H7 (cell line): ENCODE measurements at regions not wholly inside any gene's neighbourhood (a gene's known extent, or its start where the extent isn't known, plus 50 kb on each side); places are given as distances from the start of the nearest gene placed in this dataset.

Experiments used
- DNase-seq: peaks from one replicate; pipeline ENCODE4 v3.0.0; 2012
- H3K27me3 ChIP-seq: 2 replicates; pipeline ENCODE4 v1.6.0; 2011; ENCODE audit warnings: mild to moderate bottlenecking, low read length; ENCODE audit not compliant: control insufficient read depth, insufficient read depth
- H3K36me3 ChIP-seq: replicated peaks from 2 replicates; pipeline ENCODE4 v1.5.1; 2011; ENCODE audit warnings: low read length; ENCODE audit not compliant: control insufficient read depth, insufficient read depth
- H3K4me3 ChIP-seq: 2 replicates; pipeline ENCODE4 v1.5.1; 2011; ENCODE audit warnings: low read depth, mild to moderate bottlenecking, control low read depth, low read length, moderate library complexity; ENCODE audit not compliant: insufficient read depth

DNA sequence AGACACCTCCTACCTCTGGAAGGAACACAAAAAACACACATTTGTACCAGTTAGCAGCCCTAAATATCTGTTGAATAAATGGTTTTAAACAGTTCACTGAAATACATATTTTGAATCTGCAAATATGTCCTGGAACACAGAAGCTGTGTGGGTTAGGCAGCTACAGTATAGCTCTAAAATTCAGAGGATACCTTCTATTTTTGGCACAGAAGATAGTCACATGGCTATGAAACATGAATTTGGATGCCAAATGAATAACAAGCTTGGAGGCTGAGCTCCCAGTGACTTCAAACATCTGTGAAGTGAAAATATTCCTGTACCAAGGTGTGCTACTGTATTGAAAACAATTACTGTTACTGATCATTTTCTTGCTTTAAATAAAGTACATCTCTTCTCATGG is 391.5 kb upstream of the ADGRL2 start:
- H3K4me3 ChIP-seq, result no peak overlapping the region
- no peaks in the 10 kb centered on the region for H3K27me3 ChIP-seq
- H3K36me3 ChIP-seq, result no peaks in the 10 kb centered on the region
- no peak for DNase-seq

DNA sequence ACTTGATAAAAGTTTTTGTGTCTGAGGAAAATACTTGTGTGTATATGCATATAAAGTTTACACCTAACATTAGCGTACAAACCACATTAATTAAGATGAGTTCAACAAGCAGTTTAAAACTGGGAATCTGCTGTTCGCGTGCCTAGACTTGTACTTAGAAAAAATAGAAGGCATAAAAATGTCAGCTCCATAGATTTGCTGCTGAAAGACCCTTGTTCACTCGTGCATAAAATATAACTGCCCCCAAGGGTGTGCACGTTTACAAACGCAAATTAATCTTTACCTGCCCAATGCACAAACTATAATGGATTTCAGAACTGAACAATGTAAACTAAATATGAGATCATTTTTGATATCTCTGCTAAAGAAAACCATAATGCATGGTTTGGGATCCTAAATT is 392.3 kb upstream of the ADGRL2 start:
- DNase-seq, result no peak
- Histone ChIP-seq H3K36me3 (no peaks in the 10 kb centered on the region), H3K4me3 (no peak overlapping the region), H3K27me3 (no peaks in the 10 kb centered on the region)

DNA sequence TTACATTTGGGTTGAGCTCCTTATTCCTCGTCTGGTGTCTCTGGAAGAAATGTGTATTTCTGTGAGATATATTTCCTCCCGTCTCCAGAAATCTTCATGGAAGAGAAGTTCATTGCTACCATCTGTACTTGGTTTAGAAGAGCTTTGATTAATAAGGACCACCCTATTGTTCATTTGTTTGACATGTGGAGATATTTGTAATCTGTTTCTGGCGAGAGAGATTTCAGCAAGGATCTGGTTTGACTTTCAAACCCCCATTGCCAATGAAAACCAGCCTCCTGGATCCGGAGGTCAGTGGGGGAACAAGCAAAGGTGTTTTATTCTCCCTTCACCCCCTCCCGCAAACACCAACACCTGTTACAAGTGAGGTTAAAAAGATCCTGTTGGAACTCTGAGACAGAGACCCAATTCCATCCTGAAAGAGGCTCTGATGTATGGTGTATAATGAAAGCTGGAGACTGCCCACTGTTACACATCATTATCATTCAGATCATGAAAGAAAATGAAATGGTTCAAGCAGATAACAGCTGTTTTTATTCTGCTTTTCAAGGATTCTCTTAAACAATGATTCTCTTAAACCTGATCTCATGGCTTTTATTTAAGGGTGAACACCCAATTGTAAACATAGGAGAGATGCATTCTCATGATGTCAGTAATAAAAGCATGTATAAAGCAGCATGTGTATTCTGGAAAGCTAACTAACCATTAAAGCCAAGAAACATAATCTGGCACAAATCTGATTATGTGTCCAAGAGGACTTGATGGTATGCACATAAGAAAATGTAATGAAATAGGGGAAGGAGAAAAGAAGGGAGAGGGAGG is 393.5 kb upstream of the ADGRL2 start:
- DNase-seq, result no peak
- no peak overlapping the region for H3K4me3 ChIP-seq
- no peaks in the 10 kb centered on the region for H3K27me3 ChIP-seq
- no peaks in the 10 kb centered on the region for H3K36me3 ChIP-seq

DNA sequence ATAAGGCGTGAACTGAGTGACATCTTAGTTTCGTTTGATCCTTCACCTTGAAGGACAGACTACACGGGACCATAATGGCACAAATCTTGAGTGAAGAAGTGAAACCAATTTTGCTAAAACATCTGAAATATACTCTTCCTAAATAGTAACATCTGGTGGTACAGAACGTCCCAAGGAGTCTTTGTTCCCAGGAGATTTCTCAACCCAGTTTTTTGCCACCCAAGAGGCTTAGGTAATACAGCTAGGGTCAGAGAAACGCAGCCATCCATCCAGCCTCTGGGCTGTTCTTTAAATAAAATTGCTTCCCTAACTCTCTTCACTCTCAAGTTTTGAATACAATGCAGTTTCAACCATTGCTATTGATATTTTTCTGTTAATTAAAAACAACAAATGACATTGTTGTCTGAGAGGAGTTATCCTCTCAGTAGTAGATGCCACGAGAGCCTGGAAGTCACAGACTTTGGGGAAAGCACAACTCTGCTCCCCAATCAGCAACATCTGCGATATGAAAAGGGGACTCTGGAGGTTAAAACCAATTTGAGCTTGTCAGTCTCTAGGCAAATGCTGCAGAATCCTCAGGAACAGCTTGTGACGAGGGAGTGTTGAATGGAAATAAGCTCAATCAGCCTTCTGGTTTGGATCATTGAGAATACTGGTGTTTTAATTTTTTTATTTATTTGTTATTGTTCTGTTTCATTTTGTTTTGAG is 394.3 kb upstream of the ADGRL2 start:
- Histone ChIP-seq H3K27me3 (no peaks in the 10 kb centered on the region), H3K4me3 (no peak overlapping the region), H3K36me3 (no peaks in the 10 kb centered on the region)
- DNase-seq, result no peak

DNA sequence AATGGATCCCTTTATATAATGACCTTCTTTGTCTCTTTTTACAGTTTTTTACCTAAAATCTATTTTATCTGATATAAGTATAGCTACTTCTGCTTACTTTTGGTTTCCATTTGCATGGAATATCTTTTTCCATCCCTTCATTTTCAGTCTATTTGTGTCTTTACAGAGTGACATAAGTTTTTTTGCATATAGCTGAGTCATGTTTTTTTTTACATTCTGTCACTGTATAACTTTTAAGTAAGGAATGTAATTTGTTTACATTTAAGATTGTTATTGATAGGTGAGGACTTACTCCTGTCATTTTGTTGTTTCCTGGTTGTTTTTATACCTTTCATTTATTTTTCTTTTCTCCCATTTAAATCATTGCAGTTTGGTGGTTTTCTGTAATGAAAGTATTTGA is 402.7 kb upstream of the ADGRL2 start:
- no peak for DNase-seq
- Histone ChIP-seq H3K4me3 (no peak overlapping the region), H3K36me3 (no peaks in the 10 kb centered on the region), H3K27me3 (no peaks in the 10 kb centered on the region)

DNA sequence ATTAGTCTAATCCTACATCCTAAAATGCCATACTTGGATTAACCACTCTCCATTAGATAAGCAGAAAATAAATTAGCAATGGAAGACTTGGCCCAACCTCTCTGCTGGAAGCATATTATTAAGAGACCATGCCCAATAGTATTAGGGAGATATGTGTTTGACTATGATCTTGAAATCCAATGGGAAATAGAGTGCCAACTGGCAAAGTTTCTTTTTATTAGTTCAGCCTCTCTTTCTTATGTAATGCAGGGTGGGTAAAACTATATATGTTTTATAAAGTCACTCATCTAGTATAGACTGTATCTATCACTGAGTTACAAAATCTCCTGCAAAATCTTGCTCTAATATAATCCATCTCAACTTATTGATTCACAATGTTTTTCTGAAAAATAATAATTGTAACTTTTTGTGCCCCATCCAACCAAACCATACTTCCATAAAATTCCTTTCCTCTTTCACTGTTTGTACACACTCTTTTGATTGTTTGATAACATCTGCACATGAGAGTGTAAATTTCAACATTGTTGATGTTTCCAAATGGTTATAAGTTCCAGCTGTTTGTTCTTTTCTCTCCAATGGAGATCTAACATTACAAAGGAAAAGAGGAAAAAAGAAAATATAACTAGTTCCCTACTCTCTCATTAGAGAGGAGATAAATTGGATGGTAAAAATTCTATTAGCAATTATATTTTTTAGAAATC is 408.1 kb upstream of the ADGRL2 start:
- DNase-seq, result no peak
- no peaks in the 10 kb centered on the region for H3K27me3 ChIP-seq
- H3K4me3 ChIP-seq, result no peak overlapping the region
- H3K36me3 ChIP-seq, result no peaks in the 10 kb centered on the region

DNA sequence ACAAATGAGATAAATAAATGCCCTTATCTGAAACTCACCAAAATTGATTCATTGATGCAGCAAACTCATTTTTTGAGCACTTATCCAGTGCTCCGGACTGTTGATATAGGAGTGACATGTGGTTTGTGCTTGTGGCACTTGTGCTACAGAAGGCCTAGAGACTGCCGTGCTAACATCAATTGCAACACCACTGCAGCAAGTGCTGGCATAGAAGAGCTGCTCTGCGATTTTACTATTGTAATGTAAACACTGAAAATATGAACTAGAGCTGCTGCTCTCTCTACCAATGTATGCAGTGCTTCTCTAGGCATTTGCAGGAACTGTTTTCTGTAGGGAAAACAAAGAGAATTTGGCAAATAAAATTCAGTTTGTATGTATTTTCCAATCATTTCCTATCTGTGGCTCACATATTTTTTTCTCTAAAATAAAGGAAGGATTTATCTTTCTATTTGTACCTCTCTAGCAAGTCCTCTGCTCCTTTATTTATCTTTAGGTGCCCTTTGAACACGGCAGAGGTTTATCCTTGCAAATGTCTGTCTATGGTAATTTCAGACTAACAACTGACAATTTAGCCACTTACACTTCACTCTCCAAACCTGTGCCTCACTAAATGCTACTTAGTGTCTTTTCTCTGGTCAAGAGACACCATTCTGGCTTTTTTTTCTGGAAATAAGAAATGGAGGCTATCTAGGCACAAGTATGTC is 409.5 kb upstream of the ADGRL2 start:
- no peak overlapping the region for H3K4me3 ChIP-seq
- DNase-seq, result no peak
- H3K36me3 ChIP-seq, result no peaks in the 10 kb centered on the region
- no peaks in the 10 kb centered on the region for H3K27me3 ChIP-seq

DNA sequence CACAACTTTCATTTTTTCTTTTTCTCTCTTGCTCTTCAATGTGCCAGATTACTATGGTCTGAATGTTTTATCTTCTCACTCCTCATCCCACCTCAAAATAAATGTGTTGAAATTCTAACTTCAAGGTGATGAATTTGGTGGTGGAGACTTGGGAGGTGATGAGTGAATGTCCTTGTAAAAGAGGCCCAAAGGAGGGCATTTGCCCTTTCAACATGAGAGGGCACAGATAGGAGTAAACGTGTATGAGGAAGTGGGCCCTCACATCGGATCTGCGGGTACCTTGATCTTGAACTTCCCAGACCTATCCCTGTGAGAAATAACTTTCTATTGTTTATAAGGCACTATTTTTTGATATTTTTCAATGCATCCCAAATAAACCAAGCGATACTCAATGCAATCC is 412.3 kb upstream of the ADGRL2 start:
- no peak for DNase-seq
- no peaks in the 10 kb centered on the region for H3K27me3 ChIP-seq

DNA sequence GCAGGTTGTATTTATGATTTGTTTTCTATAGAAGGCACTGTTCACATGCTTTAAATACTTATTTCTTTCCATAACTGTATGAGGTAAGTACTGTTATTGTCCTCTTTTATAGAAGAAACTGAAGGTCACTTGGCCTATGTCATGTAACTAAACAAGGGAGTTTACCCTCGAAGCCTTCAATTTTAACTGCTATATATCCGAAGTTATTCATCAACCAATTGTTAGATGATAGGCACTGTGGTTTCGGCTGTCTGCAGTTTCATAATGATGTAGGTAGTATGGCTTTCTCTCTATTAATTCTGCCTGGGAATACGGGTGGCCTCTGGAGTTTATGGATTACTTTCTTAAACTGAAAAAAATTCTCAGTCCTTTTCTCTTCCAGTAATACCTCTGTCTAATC is 413.3 kb upstream of the ADGRL2 start:
- Histone ChIP-seq H3K36me3 (no peaks in the 10 kb centered on the region), H3K4me3 (no peak overlapping the region), H3K27me3 (no peaks in the 10 kb centered on the region)
- no peak for DNase-seq

More for the DNA sequence above, 412.3 kb upstream of the ADGRL2 start:
- Histone ChIP-seq H3K4me3 (no peak overlapping the region), H3K36me3 (no peaks in the 10 kb centered on the region)

DNA sequence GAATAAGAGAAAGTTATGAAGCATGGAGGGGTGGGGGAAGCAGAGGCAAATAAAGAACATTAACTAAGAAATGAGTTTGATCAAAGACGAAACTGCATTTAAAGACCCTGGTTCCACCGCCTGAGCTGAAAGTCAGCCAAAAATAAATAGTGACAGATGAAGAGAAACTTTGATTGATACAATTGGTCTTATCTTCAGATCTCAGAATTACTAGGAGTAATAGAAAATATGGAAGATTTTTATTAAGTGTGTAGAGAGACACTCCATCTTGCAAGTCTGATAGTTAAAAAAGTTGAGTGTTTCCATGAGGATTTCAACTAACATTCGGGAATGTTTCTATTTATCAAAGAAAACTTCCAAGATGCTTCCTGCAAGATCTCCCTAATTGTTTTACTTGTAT is 418.2 kb upstream of the ADGRL2 start:
- no peak for DNase-seq
- Histone ChIP-seq H3K4me3 (no peak overlapping the region), H3K27me3 (no peaks in the 10 kb centered on the region; the same call in 1 of the 2 replicates), H3K36me3 (no peaks in the 10 kb centered on the region)

DNA sequence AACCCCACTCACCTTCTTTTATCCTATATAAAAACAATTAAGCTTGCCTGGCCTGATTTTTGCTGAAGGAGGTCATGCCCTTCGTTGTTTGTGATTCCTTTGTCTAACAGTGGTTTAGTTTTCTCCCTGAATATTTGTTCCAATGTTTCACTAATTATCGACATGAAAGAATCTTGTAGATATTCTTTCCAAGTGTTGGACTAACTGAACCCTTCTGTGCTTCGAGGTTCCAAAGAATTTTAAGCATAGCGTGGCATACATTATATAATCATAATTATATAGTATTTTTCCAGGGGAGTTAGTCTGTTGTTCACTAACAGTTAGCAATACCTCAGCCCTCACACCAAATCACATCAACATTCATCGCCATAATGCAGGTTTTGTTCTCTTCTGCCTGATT is 418.9 kb upstream of the ADGRL2 start:
- Histone ChIP-seq H3K27me3 (no peaks in the 10 kb centered on the region; the same call in 1 of the 2 replicates), H3K36me3 (no peaks in the 10 kb centered on the region), H3K4me3 (no peak overlapping the region)
- no peak for DNase-seq

DNA sequence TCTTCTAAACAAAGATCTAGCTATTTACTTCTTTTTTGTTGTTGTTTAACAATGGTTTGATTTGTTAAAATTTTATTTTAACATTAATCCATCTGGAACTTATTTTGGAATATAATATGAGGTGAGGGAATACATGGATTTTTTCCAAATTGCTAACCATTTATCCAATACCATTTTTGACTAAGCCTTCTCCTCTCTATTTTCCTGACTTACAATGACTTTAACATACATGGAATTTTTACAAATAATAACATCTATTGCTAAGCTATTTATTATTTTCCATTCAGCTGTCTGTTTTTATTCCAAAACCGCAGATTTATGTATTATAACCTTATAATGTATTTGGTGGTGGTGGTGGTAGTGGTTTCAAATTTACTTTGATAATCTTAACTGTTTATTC is 420.3 kb upstream of the ADGRL2 start:
- H3K36me3 ChIP-seq, result no peaks in the 10 kb centered on the region
- H3K27me3 ChIP-seq, result no peaks in the 10 kb centered on the region; the same call in 1 of the 2 replicates
- no peak for DNase-seq
- H3K4me3 ChIP-seq, result no peak overlapping the region

DNA sequence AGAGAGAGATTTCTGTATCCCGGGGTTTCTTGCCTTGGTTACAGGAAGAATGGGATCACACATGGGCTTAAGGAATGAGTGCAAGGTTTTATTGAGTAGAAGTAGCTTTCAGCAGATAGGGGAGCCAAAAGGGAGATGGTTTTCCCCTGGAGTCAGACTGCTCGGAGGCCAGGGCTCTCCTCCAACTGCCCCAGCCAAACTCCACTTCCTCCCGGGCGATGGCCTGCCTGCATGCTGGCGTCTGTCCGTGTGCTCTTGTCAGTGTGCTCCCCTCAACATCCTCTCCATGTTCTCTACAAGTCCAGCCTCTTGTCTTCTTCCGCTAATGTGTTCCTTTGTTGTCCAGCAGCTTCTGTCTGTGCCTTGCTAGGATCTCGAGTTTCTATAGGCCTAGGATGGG is 421.3 kb upstream of the ADGRL2 start:
- Histone ChIP-seq H3K4me3 (no peak overlapping the region), H3K36me3 (no peaks in the 10 kb centered on the region), H3K27me3 (no peaks in the 10 kb centered on the region; the same call in 1 of the 2 replicates)
- DNase-seq, result no peak

DNA sequence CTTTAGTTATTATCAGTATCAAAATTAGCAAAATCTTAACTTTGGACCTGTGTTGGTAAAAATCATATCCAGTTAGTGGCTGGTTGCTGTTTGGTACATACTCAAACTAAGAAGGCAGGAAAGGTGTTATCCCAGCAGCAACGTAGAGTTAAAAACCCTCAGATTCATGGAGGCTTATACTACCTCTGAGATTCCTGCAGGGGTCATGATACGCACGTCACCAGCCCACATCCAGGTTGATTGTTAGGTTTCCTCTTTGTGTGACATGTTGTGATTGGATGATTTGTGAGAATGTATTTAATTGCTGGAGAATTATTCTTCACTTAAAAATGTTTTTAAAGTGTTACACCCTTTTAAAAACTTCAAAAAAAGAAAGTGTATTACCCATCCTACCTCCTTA is 423.3 kb upstream of the ADGRL2 start:
- H3K36me3 ChIP-seq, result no peaks in the 10 kb centered on the region
- peak; percentile 46 for DNase-seq
- H3K4me3 ChIP-seq, result no peak overlapping the region
- no peaks in the 10 kb centered on the region; the same call in 1 of the 2 replicates for H3K27me3 ChIP-seq
